HG03521 (cell line): ENCODE measurements at regions not wholly inside any gene's neighbourhood (a gene's known extent, or its start where the extent isn't known, plus 50 kb on each side); places are given as distances from the start of the nearest gene placed in this dataset.
"Not testable (repeated sequence)": the region's sequence is repeated elsewhere in the genome, so short reads cannot be mapped to it uniquely, and the experiment has no call there.

Source experiments
- ATAC-seq: cut with Tn5 transposase; IDR thresholded peaks from one replicate; pipeline ENCODE4 v1.9.1; 2021; ENCODE audit warnings: mild to moderate bottlenecking, moderate library complexity; ENCODE audit not compliant: unreplicated experiment

DNA sequence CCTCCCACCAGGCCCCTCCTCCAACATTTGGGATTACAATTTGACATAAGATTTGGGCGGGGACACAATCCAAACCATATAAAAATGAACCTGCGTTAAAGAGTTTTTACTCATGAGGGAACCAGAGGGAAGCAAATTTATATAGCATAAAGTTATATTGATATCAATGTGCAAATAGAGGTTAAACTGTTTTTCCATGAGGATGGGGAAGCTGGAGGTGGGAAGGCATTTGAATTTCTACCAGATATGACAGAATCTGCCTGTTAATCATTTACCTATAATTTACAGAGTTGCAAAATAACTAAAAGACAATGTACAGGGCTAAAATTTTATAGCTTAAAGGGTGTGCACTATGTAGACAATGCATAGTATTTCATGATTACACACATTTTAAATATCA is 322.0 kb upstream of the FKBP1C start:
- no peak for ATAC-seq

DNA sequence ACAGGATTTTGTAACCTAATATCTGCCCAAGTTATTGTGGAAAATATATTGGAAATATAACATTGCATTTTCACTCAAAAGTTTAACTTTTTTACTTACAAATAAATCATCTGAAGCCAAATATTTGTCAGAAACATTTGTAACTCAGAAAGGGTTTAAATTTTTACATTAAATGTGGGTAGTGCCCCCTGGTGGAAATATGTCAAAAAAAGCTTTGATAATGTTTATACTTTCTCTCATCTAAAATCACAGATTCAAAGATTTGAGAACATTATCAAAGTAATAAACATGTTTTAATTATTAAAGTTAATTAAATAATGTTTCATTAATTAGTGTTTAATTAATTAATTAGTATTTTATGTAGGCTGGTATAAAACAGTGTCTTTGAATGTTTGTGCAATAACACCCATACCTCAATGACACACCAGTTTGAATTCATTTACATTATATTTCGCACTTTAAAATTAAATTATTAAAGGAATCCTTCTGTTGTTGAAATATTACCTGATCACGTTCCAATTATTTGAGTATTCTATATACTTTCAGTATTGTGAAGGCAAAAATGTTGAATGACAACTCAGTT is 320.1 kb upstream of the FKBP1C start:
- no peak for ATAC-seq

DNA sequence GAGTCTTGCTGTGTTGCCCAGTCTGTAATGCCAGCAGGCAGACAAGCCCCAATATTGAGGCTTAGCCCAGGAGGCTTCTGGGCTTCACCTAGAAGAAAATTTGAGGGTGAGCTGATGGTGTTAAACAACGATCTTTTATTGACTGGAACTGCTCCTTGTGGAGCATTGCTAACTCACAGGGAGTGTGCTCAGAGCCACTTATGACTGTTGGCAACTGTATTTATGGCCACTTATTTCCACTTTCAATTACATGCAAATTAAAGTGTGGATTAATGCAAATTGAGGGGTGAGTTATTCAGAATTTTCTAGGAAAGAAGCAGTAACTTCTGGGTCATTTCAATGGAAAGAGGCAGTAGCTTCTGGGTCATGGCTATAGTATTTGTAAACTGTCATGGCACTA is 317.2 kb upstream of the FKBP1C start:
- ATAC-seq = no peak

- ATAC-seq = no peak
These were observed 308.0 kb upstream of the FKBP1C start for GRCh38 chr6:62903266-62903665.

- no peak for ATAC-seq
These were observed 306.6 kb upstream of the FKBP1C start for GRCh38 chr6:62904687-62905086.

GRCh38 chr6:62914530-62914929 is 296.7 kb upstream of the FKBP1C start:
- ATAC-seq = no peak

DNA sequence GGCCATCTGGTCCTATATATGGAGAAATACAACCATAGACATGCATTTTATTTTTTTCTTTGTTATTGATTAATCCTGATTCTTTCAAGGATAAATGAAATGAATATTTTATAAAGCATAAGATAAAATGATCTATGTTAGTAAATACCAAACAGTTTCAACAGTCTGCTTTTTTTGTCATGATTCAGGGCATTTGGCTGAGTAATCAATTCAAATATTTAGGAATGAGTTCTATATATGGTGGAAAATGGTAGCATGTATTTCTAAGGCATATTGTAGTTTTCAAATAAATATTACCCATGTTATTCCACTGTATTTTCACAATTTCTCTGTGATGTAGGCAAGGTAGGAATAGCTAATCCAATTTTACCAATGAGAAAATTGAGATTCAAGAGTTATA is 287.5 kb upstream of the FKBP1C start:
- no peak for ATAC-seq

GRCh38 chr6:62940848-62941247 is 270.4 kb upstream of the FKBP1C start:
- no peak for ATAC-seq

- ATAC-seq = no peak
These were observed 269.3 kb upstream of the FKBP1C start for GRCh38 chr6:62942000-62942399.

GRCh38 chr6:62968834-62969233 is 242.4 kb upstream of the FKBP1C start:
- ATAC-seq = no peak

GRCh38 chr6:62971976-62972658 is 239.2 kb upstream of the FKBP1C start:
- ATAC-seq = no peak

GRCh38 chr6:62974452-62974851 is 236.8 kb upstream of the FKBP1C start:
- ATAC-seq = peak; percentile 48

GRCh38 chr6:62976566-62976965 is 234.7 kb upstream of the FKBP1C start:
- no peak for ATAC-seq

DNA sequence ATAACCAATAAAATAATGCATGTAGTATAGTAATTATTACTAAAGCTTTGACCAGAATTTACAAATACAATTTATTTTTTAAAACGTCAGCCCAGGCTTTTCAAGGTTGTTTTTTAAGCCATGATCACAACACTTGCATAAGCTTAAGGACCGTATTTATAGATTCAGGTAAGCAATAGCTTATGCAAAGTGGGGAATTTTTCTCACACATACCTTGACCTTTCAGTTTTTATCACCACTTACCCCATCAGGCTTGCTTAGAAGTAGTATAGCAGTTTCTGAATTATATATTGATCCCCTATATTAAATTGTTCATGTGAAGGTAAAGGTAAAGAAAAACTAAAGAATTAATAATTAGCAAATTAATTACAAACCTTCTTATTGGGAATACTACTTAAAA is 232.3 kb upstream of the FKBP1C start:
- ATAC-seq = no peak

DNA sequence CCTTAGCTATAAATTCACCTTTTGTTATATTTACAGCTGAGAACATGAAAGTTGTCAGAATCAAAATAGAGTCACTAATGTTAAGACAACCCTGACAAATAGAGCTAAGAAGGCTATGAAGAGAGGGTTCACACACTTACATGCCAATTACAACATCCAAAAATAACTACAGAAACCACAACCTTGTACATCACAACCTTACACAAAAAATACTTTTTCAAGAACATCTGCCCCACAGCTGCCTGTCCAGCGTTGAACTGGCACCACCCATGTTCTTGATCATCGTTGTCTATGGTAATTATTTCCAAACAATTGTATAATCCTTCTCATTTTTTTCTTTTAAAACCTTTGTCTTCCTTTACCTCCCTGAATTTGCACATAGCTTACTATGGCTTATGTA is 231.2 kb upstream of the FKBP1C start:
- no peak for ATAC-seq

DNA sequence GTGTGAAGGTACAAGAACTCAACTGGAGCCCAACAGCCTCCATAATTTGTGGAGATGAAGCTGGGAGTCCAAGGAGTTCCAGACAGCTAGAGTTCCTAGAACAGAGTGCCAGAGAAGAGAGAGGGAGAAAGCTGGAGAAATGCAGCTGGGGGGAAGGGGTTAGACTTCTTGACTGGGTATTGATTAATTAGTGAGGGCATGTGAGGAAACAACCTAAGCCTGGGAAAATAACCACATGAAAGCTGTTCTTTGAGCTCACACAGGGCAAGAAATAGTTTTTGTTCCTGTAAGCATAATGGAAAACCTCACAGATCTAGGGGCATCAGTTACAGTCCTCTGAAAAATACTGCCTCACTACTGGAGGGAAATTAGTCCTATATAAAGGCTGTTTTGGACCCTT is 230.5 kb upstream of the FKBP1C start:
- no peak for ATAC-seq

GRCh38 chr6:62982951-62983350 is 228.3 kb upstream of the FKBP1C start:
- no peak for ATAC-seq

GRCh38 chr6:62991696-62992095 is 219.6 kb upstream of the FKBP1C start:
- not testable (repeated sequence) for ATAC-seq

DNA sequence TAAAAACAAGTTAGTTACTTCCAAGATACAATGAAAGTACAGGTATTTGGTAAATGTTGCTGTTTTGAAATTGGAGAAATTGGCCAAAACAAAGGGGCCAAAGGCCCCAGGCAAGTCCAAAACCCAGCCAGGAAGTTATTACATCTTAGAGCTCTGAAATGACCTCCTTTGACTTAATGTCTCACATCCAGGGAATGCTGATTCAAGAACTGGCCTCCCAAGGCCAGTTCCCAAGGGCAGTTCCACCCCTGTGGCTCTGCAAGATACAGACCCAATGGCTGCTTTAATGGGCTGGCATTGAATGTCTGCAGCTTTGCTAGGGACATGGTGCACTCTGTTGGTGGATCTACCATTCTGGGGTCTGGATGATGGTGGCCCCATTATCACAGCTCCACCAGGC is 217.3 kb upstream of the FKBP1C start:
- ATAC-seq = no peak

- ATAC-seq = no peak
These were observed 213.2 kb upstream of the FKBP1C start for GRCh38 chr6:62998022-62998421.

- not testable (repeated sequence) for ATAC-seq
These were observed 212.0 kb upstream of the FKBP1C start for GRCh38 chr6:62999242-62999641.

DNA sequence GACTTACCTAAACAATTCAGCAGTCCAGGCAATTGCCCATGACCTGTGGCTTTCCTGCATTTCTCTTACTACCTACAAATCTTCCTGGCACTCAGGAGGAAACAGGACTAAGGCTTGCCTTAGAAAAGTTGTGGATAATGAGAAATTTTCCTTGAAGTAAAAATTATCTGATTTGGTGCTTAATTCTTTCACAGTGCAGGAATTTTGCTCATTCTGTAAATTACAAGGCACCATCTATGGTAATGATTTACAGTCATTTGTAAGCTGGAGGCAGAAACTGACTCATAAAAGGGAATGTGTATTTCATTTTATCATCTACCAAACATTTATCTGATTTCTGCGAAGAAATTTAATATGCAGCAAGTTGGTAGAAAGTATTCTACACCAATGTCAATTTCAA is 211.5 kb upstream of the FKBP1C start:
- ATAC-seq = no peak

- ATAC-seq = not testable (repeated sequence)
These were observed 205.3 kb upstream of the FKBP1C start for GRCh38 chr6:63006018-63006417.
